Activated CD8-positive, alpha-beta memory T cell treated with anti-CD3 and anti-CD28 coated beads for 48 hours (primary cell): ENCODE measurements at regions not wholly inside any gene's neighbourhood (a gene's known extent, or its start where the extent isn't known, plus 50 kb on each side); places are given as distances from the start of the nearest gene placed in this dataset.
"Not testable (repeated sequence)": the region's sequence is repeated elsewhere in the genome, so short reads cannot be mapped to it uniquely, and the experiment has no call there.

ENCODE experiments used
- DNase-seq, 3 experiments: peaks; one replicate each; pipeline ENCODE4 v3.0.0-alpha.2; 2020; ENCODE audit warnings: low read depth in 2 of 3, low spot score in 2 of 3

DNA sequence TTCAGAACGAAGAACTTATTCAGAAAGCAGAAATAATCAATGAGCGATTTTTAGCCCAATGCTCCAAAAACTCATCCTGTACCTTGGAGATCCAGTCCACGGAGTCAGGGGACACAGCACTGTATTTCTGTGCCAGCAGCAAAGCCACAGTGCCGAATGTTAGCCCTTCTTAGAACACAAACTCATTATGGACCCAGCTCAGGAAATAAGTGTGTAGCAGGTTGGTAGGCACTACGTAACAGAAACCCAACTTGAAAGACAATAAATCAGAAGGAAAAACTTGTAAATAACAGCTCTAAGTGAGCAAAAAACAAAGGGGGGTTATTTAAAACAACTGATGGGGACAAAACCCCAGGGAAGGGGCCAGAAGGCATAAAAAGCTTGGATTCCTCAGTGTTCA is 112.0 kb upstream of the PRSS1 start:
- no peak for DNase-seq

DNA sequence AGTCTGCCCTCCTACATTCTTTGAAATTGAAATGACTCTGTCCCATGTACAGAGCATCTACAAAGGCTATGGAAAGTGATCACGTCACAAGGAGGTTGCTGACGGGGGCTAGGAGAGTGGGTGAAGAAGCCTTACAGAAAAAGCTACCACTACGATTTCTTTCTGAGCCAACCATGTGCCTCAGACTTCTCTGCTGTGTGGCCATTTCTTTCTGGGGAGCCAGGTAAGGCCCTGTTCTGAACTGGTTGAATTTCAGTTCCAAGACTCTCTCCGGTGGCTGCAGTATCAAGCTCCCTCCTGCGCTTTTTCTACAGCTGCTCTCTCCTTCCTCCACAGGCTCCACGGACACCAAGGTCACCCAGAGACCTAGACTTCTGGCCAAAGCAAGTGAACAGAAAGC is 112.5 kb upstream of the PRSS1 start:
- DNase-seq, result no peak

GRCh38 chr7:142636107-142636506 is 113.2 kb upstream of the PRSS1 start:
- not testable (repeated sequence) for DNase-seq

DNA sequence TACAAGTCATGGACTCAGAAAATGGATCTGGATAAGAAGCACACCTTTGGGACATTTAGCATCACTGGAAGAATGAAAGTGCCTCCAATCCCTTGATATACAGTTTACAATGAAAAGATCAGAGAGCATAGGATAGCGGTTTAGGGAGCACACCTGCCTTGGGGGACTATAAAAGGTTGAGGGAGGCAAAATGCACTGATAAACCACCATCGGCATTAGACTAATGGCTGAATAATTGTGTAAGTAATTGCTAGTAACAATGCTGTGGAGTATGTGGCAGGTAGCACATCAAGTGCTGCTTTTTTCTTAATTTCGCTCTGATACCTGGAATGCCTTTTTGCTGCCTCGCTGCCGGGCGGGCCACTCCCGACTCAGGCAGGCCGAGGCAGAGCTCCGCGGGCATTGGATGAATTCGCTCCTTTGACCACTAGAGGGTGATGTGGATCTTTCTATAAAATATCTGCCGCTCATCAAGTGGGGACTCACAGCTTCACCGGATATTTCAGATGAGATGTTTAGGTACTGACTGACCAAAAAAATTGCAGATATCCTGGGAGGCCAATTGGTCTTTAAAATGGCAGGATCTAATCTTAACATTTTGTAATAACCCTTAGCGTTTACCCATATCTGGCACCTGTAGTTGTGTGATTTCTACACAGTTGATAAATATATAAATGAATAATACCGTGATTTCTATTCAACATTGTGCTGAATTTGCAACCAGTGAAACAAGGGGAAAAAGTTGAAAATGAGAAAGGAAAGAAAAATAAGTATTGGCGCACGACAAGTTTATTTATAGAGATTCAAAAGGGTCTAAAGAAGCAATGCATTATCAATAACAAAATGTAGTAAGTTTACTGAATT is 116.8 kb upstream of the PRSS1 start:
- no peak for DNase-seq

GRCh38 chr7:142629588-142630260 is 119.5 kb upstream of the PRSS1 start:
- DNase-seq, result no peak

- no peak for DNase-seq
Measured at GRCh38 chr7:142628945-142629344, 120.3 kb upstream of the PRSS1 start.

- DNase-seq, result not testable (repeated sequence)
Measured at GRCh38 chr7:142627223-142627622, 122.0 kb upstream of the PRSS1 start.

- DNase-seq, result peak in 2 of 3 experiments; percentile 30 to 41
Measured at GRCh38 chr7:142626420-142627035, 122.7 kb upstream of the PRSS1 start.

- not testable (repeated sequence) for DNase-seq
Measured at GRCh38 chr7:142625216-142625615, 124.1 kb upstream of the PRSS1 start.

- no peak for DNase-seq
Measured at GRCh38 chr7:142620402-142620801, 128.9 kb upstream of the PRSS1 start.

- DNase-seq, result no peak
Measured at GRCh38 chr7:142618655-142619351, 130.5 kb upstream of the PRSS1 start.

DNA sequence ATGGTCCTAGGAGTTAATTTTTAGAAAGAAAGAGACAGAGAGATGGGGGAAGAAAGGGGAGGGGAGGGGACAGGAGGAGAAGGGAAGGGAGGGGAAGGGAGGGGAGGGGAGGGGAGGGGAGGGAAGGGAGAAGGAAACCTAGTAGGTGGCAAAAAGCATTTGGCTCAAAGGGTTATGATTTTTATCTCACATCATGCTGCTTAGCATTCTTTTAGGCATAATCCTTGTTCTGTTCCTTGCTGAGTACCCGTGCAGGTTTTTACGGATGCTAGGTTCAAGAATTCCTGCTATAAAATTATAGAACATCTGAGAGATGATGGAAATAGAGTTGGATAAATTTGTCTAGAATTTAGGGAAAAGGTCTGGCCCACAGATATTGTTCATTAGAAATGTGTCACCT is 132.4 kb upstream of the PRSS1 start:
- DNase-seq, result no peak

GRCh38 chr7:142616121-142616643 is 133.1 kb upstream of the PRSS1 start:
- no peak for DNase-seq

DNA sequence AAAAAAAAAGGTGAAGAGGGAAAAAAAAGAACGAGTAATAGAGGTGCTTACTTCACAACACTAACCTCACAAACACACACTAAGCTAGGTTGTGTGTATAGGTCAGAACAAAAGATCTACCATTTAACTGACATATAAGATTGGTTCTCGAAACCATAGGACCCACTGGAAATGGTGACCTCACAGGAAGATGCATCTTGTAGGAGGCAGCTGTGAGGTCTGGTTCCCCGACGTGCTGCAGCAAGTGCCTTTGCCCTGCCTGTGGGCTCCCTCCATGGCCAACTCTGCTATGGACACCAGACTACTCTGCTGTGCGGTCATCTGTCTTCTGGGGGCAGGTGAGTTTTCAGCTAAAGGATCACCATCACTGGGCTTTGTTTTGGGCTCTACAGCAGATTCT is 133.8 kb upstream of the PRSS1 start:
- DNase-seq, result no peak

DNA sequence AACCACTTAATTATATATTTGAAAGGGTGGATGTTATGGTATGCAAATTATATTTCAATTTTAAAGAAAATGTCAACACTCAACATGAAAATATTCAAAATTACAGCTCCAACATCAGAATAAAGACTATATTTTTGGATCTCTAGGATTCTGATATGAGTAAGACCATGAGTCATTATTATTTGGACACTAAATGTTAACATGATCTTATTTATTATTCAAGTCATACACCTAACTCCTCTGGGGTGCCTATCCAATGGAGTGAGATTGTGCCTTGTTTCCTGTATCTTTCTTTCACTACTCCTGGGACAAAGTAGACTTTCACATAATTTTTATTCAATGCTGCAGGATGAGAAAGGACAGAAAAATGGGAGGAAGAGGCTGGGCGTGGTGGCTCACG is 135.2 kb upstream of the PRSS1 start:
- DNase-seq, result no peak

DNA sequence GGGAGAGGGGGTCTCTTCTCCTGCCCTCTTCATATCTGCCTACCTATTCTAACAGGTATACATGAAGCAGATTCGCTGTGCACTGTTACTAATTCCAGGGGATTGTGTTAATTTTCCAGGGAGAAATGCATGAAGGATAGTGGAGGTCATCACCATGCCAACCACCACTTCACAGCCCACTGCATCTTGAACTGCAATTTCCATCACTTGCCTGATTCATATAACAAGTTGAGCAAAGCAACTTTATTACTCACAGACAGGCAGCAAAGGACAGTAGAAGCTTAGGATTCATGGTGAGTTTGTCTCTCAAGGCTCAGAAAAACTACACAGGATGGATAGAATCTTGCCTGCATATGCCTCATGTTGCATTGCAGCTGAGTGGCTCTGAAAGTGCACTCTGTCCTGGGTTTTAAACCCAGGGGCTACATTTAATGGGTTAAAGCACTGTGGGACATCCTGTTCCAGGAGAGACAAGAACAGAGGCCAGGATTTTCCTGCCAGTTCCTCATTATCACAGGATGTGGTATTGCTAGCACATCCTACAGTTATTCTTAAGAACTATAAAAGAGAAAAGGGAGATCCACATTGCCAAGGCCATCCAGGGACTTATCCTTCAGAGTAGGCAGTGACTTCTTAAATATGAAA is 136.9 kb upstream of the PRSS1 start:
- no peak for DNase-seq

GRCh38 chr7:142611566-142612236 is 137.6 kb upstream of the PRSS1 start:
- no peak for DNase-seq

GRCh38 chr7:142608630-142609428 is 140.4 kb upstream of the PRSS1 start:
- DNase-seq, result no peak

GRCh38 chr7:142607351-142607750 is 141.9 kb upstream of the PRSS1 start:
- no peak for DNase-seq
